ENCODE measurements at regions not wholly inside any gene's neighbourhood (a gene's known extent, or its start where the extent isn't known, plus 50 kb on each side); places are given as distances from the start of the nearest gene placed in this dataset.

DNA sequence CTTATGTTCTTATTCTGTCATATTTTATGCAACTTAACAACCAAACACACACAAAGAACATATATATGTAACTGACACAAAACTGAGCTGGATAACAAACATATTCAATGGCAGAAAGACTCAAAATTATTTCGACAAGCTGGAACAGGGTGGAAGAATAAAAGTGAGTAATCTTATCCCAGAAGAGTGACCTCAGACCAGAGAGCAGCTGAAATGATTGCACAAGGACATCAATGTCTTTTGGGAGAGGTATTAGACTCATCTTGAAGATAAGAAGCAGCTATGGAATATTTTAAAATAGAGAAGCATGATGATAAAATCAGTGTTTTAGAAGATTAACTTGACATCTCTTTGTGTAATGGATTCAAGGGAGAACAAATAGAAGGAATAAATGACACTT lies 191.6 kb upstream of the PRDM1 start:
- no peak for TF ChIP-seq POLR2A (IDR thresholded peaks at IDR 0.05)
- TF ChIP-seq, protein P1, sequence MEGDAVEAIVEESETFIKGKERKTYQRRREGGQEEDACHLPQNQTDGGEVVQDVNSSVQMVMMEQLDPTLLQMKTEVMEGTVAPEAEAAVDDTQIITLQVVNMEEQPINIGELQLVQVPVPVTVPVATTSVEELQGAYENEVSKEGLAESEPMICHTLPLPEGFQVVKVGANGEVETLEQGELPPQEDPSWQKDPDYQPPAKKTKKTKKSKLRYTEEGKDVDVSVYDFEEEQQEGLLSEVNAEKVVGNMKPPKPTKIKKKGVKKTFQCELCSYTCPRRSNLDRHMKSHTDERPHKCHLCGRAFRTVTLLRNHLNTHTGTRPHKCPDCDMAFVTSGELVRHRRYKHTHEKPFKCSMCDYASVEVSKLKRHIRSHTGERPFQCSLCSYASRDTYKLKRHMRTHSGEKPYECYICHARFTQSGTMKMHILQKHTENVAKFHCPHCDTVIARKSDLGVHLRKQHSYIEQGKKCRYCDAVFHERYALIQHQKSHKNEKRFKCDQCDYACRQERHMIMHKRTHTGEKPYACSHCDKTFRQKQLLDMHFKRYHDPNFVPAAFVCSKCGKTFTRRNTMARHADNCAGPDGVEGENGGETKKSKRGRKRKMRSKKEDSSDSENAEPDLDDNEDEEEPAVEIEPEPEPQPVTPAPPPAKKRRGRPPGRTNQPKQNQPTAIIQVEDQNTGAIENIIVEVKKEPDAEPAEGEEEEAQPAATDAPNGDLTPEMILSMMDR (IDR thresholded peaks at IDR 0.05) = no peak
- DNase-seq = no peak
- Histone ChIP-seq H3K4me1 (no peaks in the 10 kb centered on the region), H3K27me3 (no peaks in the 10 kb centered on the region), H3K9me3 (no peaks in the 10 kb centered on the region), H3K4me3 (replicated peaks in 1 of 3) (no peak overlapping the region), H3K36me3 (no peaks in the 10 kb centered on the region), H3K27ac (no peak overlapping the region)
- intact Hi-C loops (cut with DNase I) = no loop called here
- WGBS, 2 donors = 85 to 91% methylated on average over 1 of the region's 1 CpG

DNA sequence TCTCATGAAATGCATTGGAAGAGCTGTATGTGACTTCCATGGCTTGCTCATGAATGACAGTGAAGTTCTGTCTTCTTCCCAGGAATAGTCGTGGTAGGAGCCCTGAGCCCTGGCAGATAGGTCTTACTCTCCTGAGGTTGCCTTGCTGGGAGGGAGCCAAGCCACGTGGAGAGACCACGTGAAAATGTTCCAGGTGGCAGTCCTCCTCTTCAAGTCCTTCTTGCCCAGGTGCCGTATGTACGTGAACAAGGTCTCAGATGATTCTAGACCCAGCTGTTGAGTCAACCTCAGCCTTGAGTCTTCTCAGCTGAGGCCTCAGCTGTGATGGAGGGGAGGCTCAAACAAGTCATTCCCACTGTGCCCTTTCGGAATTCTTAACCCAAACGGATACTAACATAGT lies 192.4 kb upstream of the PRDM1 start:
- DNase-seq = no peak
- H3K27me3 ChIP-seq = no peaks in the 10 kb centered on the region
- H3K36me3 ChIP-seq = no peaks in the 10 kb centered on the region
- WGBS, 2 donors = 94 to 97% methylated on average over 7 of the region's 7 CpGs
- no peak overlapping the region for H3K27ac ChIP-seq
- no peaks in the 10 kb centered on the region for H3K9me3 ChIP-seq
- TF ChIP-seq, protein P1 (IDR thresholded peaks at IDR 0.05) = no peak
- TF ChIP-seq POLR2A (IDR thresholded peaks at IDR 0.05) = no peak
- no peak overlapping the region for H3K4me3 ChIP-seq (replicated peaks in 1 of 3)
- intact Hi-C loops (cut with DNase I) = no loop called here
- H3K4me1 ChIP-seq = no peaks in the 10 kb centered on the region

DNA sequence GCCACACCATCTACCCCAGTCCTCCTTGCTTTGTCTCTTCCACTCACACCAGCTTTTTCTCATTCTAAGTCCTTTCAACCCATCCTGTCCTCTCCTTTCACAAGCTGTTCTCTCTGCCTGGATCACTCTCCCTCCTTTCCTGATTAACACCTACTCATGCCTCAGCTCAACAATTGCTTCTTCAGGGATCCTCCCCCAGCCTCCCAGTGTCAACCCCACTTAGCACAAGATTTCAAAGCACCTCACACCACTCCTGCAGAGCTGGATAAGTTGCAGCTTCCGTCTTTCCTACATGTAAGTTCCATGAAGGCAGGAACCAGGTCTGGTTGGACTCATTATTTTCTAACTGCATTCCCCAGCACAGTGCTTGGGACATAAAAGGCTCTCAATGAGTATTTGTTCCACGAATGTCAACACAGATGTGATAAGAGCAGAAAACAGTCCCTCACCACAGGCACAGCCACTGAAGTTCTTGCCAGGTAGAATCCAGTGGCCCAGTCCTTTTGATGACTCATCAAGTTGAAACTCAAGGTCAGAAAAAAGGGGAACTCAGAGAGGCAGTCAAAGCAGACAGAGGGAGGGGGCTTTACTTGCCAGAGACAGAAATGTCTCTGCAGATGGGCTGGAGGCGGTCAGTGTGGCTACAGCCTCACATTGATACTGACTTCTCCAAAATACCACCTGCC lies 193.4 kb upstream of the PRDM1 start:
- Histone ChIP-seq H3K4me1 (no peaks in the 10 kb centered on the region), H3K4me3 (replicated peaks in 1 of 3) (no peak overlapping the region), H3K9me3 (no peaks in the 10 kb centered on the region), H3K36me3 (no peaks in the 10 kb centered on the region), H3K27me3 (no peaks in the 10 kb centered on the region), H3K27ac (no peak overlapping the region)
- intact Hi-C loops (cut with DNase I) = no loop called here
- TF ChIP-seq, protein P1 (IDR thresholded peaks at IDR 0.05) = no peak
- TF ChIP-seq POLR2A (IDR thresholded peaks at IDR 0.05) = no peak
- DNase-seq = no peak
- 72 to 74% methylated on average over 3 of the region's 3 CpGs for whole genome bisulfite sequencing, 2 donors

DNA sequence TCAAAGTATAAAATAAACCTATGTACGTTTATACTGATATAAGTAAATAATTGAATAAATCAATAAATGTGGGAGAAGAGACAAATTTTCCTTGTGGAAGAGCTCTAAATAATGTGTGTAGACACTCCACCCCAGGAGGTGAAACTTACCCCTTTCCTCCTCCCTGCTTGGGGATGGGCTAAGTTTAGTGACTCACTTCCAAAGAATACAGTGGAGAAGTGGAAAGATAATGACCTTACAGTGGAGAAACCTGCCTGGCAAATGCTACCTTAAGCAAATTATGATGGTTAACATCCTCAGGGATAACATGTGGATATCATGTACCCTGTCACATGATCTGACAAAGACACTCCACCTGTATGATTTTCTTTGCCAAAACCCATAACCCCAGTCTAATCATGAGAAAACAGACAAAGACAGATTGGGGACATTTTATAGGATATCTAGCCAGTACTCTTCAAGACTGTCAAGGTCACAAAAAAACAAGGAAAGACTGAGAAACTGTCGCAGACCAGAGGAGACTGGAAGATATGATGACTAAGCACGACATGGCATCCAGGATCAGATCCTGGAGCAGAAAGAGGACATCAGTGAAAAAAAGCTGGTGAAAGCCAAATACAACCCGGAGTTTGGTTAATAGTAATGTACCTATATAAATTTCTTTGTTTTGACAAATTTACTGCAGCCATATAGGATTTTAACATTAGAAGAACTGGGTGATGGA lies 195.5 kb upstream of the PRDM1 start:
- TF ChIP-seq, protein P1 (IDR thresholded peaks at IDR 0.05) = no peak
- TF ChIP-seq POLR2A (IDR thresholded peaks at IDR 0.05) = no peak
- Histone ChIP-seq H3K4me3 (replicated peaks in 1 of 3) (no peak overlapping the region), H3K27ac (no peak overlapping the region), H3K27me3 (no peaks in the 10 kb centered on the region), H3K36me3 (no peaks in the 10 kb centered on the region), H3K4me1 (no peaks in the 10 kb centered on the region), H3K9me3 (no peaks in the 10 kb centered on the region)
- intact Hi-C loops (cut with DNase I) = no loop called here
- WGBS, 2 donors = 71 to 80% methylated on average over 4 of the region's 4 CpGs
- no peak for DNase-seq

DNA sequence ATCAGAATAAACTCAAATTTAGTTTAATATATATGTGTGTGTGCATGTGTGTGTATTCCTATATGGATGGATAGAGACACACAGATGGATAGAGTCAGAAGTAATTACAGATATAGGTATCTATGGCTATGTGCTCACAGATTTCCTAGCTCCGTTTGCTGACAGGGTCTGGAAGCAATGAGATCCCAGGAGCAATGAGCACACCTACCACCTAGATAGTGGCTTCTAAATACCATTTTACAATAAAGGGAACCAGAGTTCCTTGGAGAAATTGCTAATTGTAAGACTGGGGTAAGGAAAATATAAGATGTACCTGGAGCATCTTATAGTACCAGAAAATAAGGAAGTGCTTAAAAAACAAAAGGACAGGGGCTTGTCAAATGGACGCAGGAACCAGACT lies 196.2 kb upstream of the PRDM1 start:
- Histone ChIP-seq H3K27me3 (no peaks in the 10 kb centered on the region), H3K4me3 (replicated peaks in 1 of 3) (no peak overlapping the region), H3K27ac (no peak overlapping the region), H3K36me3 (no peaks in the 10 kb centered on the region), H3K9me3 (no peaks in the 10 kb centered on the region), H3K4me1 (no peaks in the 10 kb centered on the region)
- intact Hi-C loops (cut with DNase I) = no loop called here
- 95 to 99% methylated on average over 2 of the region's 2 CpGs for WGBS, 2 donors
- no peak for DNase-seq
- TF ChIP-seq, protein P1 (IDR thresholded peaks at IDR 0.05) = no peak
- no peak for TF ChIP-seq POLR2A (IDR thresholded peaks at IDR 0.05)

Data from thyroid gland (tissue), 4 donors.